Uterus (tissue), 3 donors: ENCODE measurements at regions not wholly inside any gene's neighbourhood (a gene's known extent, or its start where the extent isn't known, plus 50 kb on each side); places are given as distances from the start of the nearest gene placed in this dataset.

Experiments
- DNase-seq, 2 donors: peaks; one replicate each; pipeline ENCODE4 v3.0.0-alpha.2; 2019 to 2020
- H3K27ac ChIP-seq, 2 donors: fragments of 200-600 bp; sonication (generic); 1 replicate in 1 of 2; 2 replicates in 1 of 2; pipeline ENCODE4 v1.5.1; 2016 to 2018
- H3K27me3 ChIP-seq, 2 donors: fragments of 200-600 bp; sonication (generic); one replicate each; pipeline ENCODE4 v1.5.1; 2018 to 2019; ENCODE audit warnings: control low read depth in 1 of 2
- H3K36me3 ChIP-seq, 2 donors: fragments of 200-600 bp; sonication (generic); one replicate each; pipeline ENCODE4 v1.5.1; 2019; ENCODE audit warnings: control low read depth in 1 of 2
- H3K4me1 ChIP-seq, 2 donors: fragments of 200-600 bp; sonication (generic); one replicate each; pipeline ENCODE4 v1.5.1; 2018 to 2019; ENCODE audit warnings: control low read depth in 1 of 2
- H3K4me3 ChIP-seq, 2 donors: fragments of 200-600 bp; sonication (generic); 1 replicate in 1 of 2; 2 replicates in 1 of 2; pipeline ENCODE4 v1.5.1; 2018 to 2019; ENCODE audit warnings: mild to moderate bottlenecking in 1 of 2
- H3K9me3 ChIP-seq, 2 donors: fragments of 200-600 bp; sonication (generic); one replicate each; pipeline ENCODE4 v1.5.1; 2019; ENCODE audit warnings: control low read depth in 1 of 2
- POLR2A ChIP-seq, 2 donors: fragments of 450-650 bp; IDR thresholded peaks; one replicate each; pipeline ENCODE4 v1.6.1; 2016; ENCODE audit warnings: antibody characterized with exemption in 2 of 2, mild to moderate bottlenecking in 1 of 2, moderate library complexity in 1 of 2
- intact Hi-C: fragments of 100-400 bp; cut with DNase I; formaldehyde crosslinking; loops from one replicate; pipeline ENCODE4 v1.15.1; 2023; ENCODE audit warnings: low total_unique reads
- TF ChIP-seq, protein P1 (sequence below), 4 experiments: fragments of 200-600 bp in 2 of 4; fragments of 450-650 bp in 2 of 4; sonication (generic) in 2 of 4; IDR thresholded peaks; one replicate each; pipeline ENCODE4 v1.5.1; 2016 to 2019; ENCODE audit warnings: antibody characterized with exemption in 4 of 4, mild to moderate bottlenecking in 2 of 4, moderate library complexity in 1 of 4
- donor health status: DM: yes; HTN: yes; CAD: no.

GRCh38 chr20:51139891-51140290, 117.0 kb upstream of the KCNG1 start:
- TF ChIP-seq POLR2A (IDR thresholded peaks at IDR 0.05): no peak
- TF ChIP-seq, protein P1, sequence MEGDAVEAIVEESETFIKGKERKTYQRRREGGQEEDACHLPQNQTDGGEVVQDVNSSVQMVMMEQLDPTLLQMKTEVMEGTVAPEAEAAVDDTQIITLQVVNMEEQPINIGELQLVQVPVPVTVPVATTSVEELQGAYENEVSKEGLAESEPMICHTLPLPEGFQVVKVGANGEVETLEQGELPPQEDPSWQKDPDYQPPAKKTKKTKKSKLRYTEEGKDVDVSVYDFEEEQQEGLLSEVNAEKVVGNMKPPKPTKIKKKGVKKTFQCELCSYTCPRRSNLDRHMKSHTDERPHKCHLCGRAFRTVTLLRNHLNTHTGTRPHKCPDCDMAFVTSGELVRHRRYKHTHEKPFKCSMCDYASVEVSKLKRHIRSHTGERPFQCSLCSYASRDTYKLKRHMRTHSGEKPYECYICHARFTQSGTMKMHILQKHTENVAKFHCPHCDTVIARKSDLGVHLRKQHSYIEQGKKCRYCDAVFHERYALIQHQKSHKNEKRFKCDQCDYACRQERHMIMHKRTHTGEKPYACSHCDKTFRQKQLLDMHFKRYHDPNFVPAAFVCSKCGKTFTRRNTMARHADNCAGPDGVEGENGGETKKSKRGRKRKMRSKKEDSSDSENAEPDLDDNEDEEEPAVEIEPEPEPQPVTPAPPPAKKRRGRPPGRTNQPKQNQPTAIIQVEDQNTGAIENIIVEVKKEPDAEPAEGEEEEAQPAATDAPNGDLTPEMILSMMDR (IDR thresholded peaks at IDR 0.05): no peak
- Histone ChIP-seq H3K27ac (no peak overlapping the region), H3K27me3 (no peaks in the 10 kb centered on the region), H3K4me1 (no peaks in the 10 kb centered on the region), H3K4me3 (no peak overlapping the region), H3K9me3 (no peaks in the 10 kb centered on the region), H3K36me3 (no peaks in the 10 kb centered on the region)
- intact Hi-C loops: no loop called here
- no peak for DNase-seq

DNA sequence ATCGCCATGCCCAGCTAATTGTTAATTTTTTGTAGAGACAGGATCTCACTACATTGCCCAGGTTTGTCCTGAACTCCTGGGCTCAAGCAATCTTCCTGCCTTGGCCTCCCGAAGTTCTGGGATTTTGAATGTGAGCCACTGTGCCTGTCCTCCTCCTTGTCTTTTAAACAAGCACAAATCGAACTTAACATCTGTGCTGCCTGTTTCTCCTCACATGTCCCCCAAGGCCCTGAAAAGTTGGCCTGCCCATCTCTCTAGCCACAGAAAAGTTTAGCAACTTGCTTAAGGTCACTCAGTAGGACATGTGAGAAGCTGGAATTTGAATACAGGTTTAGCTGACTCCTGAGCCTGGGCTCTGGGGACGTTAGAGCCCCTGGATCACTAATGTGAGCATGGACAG, 115.7 kb upstream of the KCNG1 start:
- DNase-seq: no peak
- H3K9me3 ChIP-seq: no peaks in the 10 kb centered on the region
- H3K4me1 ChIP-seq: no peaks in the 10 kb centered on the region
- no peaks in the 10 kb centered on the region for H3K27me3 ChIP-seq
- H3K27ac ChIP-seq: no peak overlapping the region
- TF ChIP-seq POLR2A (IDR thresholded peaks at IDR 0.05): no peak
- TF ChIP-seq, protein P1 (IDR thresholded peaks at IDR 0.05): no peak
- no peaks in the 10 kb centered on the region for H3K36me3 ChIP-seq
- intact Hi-C loops: no loop called here
- H3K4me3 ChIP-seq: no peak overlapping the region

- Histone ChIP-seq H3K27me3 (no peaks in the 10 kb centered on the region), H3K4me3 (no peak overlapping the region), H3K36me3 (no peaks in the 10 kb centered on the region), H3K27ac (no peak overlapping the region), H3K4me1 (no peaks in the 10 kb centered on the region), H3K9me3 (no peaks in the 10 kb centered on the region)
- TF ChIP-seq, protein P1 (IDR thresholded peaks at IDR 0.05): no peak
- no peak for TF ChIP-seq POLR2A (IDR thresholded peaks at IDR 0.05)
- DNase-seq: no peak
- intact Hi-C loops: no loop called here
Observed at GRCh38 chr20:51137461-51137860, 114.6 kb upstream of the KCNG1 start.

GRCh38 chr20:51135926-51136715, 113.2 kb upstream of the KCNG1 start:
- intact Hi-C loops: no loop called here
- H3K9me3 ChIP-seq: no peaks in the 10 kb centered on the region
- H3K27me3 ChIP-seq: no peaks in the 10 kb centered on the region
- no peaks in the 10 kb centered on the region for H3K36me3 ChIP-seq
- TF ChIP-seq, protein P1 (IDR thresholded peaks at IDR 0.05): no peak
- TF ChIP-seq POLR2A (IDR thresholded peaks at IDR 0.05): no peak
- H3K4me1 ChIP-seq: no peaks in the 10 kb centered on the region
- H3K27ac ChIP-seq: no peak overlapping the region
- no peak overlapping the region for H3K4me3 ChIP-seq
- no peak for DNase-seq

- no peak for TF ChIP-seq POLR2A (IDR thresholded peaks at IDR 0.05)
- TF ChIP-seq, protein P1 (IDR thresholded peaks at IDR 0.05): no peak
- H3K4me3 ChIP-seq: no peak overlapping the region
- no peaks in the 10 kb centered on the region for H3K4me1 ChIP-seq
- DNase-seq: no peak
- H3K36me3 ChIP-seq: no peaks in the 10 kb centered on the region
- no peak overlapping the region for H3K27ac ChIP-seq
- no peaks in the 10 kb centered on the region for H3K9me3 ChIP-seq
- H3K27me3 ChIP-seq: no peaks in the 10 kb centered on the region
- intact Hi-C loops: no loop called here
Observed at GRCh38 chr20:51134405-51134804, 111.5 kb upstream of the KCNG1 start.
